Caco-2 (cell line): ENCODE measurements at regions not wholly inside any gene's neighbourhood (a gene's known extent, or its start where the extent isn't known, plus 50 kb on each side); places are given as distances from the start of the nearest gene placed in this dataset.
A peak's percentile ranks its signal among the peaks of the same experiment; 100 is the strongest.

Experiments
- BruUV-seq: library from RNA; stranded (reverse); fragments of 400-500 nt; replicated peaks from 2 replicates; lab custom pipeline; 2021; lab: Mats Ljungman, UMichigan
- CTCF ChIA-PET: fragments of 300-600 bp; sonication (Branson Sonifier 250); formaldehyde crosslinking; loops from one replicate; lab custom pipeline; 2022; ENCODE audit warnings: antibody characterized with exemption; lab: Charles Lee
- POLR2A ChIA-PET: fragments of 300-600 bp; sonication (Branson Sonifier 250); formaldehyde crosslinking; loops from one replicate; lab custom pipeline; 2022; ENCODE audit warnings: antibody characterized with exemption; lab: Charles Lee
- DNase-seq, 2 experiments: peaks; one replicate each; pipeline versions ENCODE4 v3.0.0 to v3.0.0-alpha.2; 2020 to 2022
- H3K27me3 ChIP-seq: replicated peaks from 2 replicates; pipeline ENCODE4 v1.6.0; 2011; ENCODE audit warnings: low read length; ENCODE audit not compliant: control insufficient read depth, insufficient read depth
- H3K36me3 ChIP-seq: 2 replicates; pipeline ENCODE4 v1.5.1; 2011; ENCODE audit warnings: low read length; ENCODE audit not compliant: control insufficient read depth, insufficient read depth
- H3K4me1 ChIP-seq: fragments of 250-450 bp; sonication (Bioruptor Pico); 2 replicates; pipeline ENCODE4 v1.5.1; 2020; ENCODE audit warnings: mild to moderate bottlenecking
- H3K4me3 ChIP-seq: 2 replicates; pipeline ENCODE4 v1.5.1; 2011; ENCODE audit warnings: low read depth, mild to moderate bottlenecking, control low read depth, low read length
- H3K9me3 ChIP-seq: fragments of 250-450 bp; sonication (Bioruptor Pico); 2 replicates; pipeline ENCODE4 v1.5.1; 2020; ENCODE audit warnings: mild to moderate bottlenecking, moderate library complexity
- H3K27ac Mint-ChIP-seq: one replicate; pipeline ENCODE4 v1.8.0; 2022; ENCODE audit warnings: mixed read lengths; ENCODE audit not compliant: unreplicated experiment
- H3K27me3 Mint-ChIP-seq: one replicate; pipeline ENCODE4 v1.8.0; 2022; ENCODE audit warnings: mixed read lengths; ENCODE audit not compliant: insufficient read depth, unreplicated experiment
- H3K36me3 Mint-ChIP-seq: one replicate; pipeline ENCODE4 v1.8.0; 2022; ENCODE audit warnings: mild to moderate bottlenecking, mixed read lengths; ENCODE audit not compliant: insufficient read depth, unreplicated experiment
- H3K4me1 Mint-ChIP-seq: one replicate; pipeline ENCODE4 v1.8.0; 2022; ENCODE audit warnings: low read depth, mixed read lengths; ENCODE audit not compliant: unreplicated experiment
- H3K4me3 Mint-ChIP-seq: one replicate; pipeline ENCODE4 v1.8.0; 2022; ENCODE audit warnings: mild to moderate bottlenecking, moderate library complexity, mixed read lengths; ENCODE audit not compliant: unreplicated experiment
- H3K9me3 Mint-ChIP-seq: one replicate; pipeline ENCODE4 v1.8.0; 2022; ENCODE audit warnings: mixed read lengths; ENCODE audit not compliant: unreplicated experiment
- CTCF ChIP-seq, 2 experiments: fragments of 200-600 bp in 1 of 2; IDR thresholded peaks; 1 replicate in 1 of 2; 2 replicates in 1 of 2; pipeline versions ENCODE4 v1.5.1 to v1.8.0; 2011 to 2022; ENCODE audit warnings: antibody characterized with exemption in 1 of 2, control low read depth in 1 of 2, inconsistent platforms in 1 of 2, low read depth in 1 of 2, low read length in 1 of 2, mild to moderate bottlenecking in 1 of 2, moderate library complexity in 1 of 2; ENCODE audit not compliant: insufficient read depth in 1 of 2, severe bottlenecking in 1 of 2, unreplicated experiment in 1 of 2
- intact Hi-C: fragments of 100-400 bp; cut with micrococcal nuclease; formaldehyde crosslinking; loops from one replicate; pipeline ENCODE4 v1.10.0; 2022; ENCODE audit not compliant: unreplicated experiment

DNA sequence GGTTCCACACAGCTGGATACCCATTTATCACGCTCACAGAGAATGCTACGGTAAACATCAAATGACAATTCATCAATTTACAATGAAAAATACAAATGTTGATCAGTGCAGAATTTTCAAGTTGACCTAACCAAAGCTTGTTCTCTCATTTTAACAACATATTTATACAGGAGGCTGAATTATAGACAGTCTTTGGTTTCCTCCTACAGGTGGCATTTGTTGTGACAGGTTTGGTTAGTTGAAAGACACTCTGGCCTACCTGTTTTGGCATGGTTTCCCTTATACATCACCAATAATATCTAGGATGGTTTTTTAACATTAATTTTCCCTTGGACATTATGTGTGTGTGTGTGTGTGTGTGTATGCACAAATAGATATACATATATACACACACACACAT lies 642.5 kb upstream of the MMS22L start:
- no peak overlapping the region for H3K4me3 Mint-ChIP-seq
- no peaks in the 10 kb centered on the region for H3K36me3 Mint-ChIP-seq
- H3K9me3 Mint-ChIP-seq = no peaks in the 10 kb centered on the region
- no peak for DNase-seq
- TF ChIP-seq CTCF (IDR thresholded peaks at IDR 0.05; ENCODE audit: insufficient read depth in 1 of 2, low read depth in 1 of 2, low read length in 1 of 2, severe bottlenecking in 1 of 2, unreplicated experiment in 1 of 2) = peak; percentile 9 to 25
- Histone ChIP-seq H3K4me3 (no peak overlapping the region), H3K36me3 (no peaks in the 10 kb centered on the region), H3K9me3 (no peaks in the 10 kb centered on the region), H3K27me3 (no peaks in the 10 kb centered on the region), H3K4me1 (no peaks in the 10 kb centered on the region)
- ChIA-PET CTCF (interaction anchor here (1.0 kb wide), 1 partner anchor 485 kb away, joined by 3 read pairs; no protein-coding TSS in a partner anchor), POLR2A (no interaction called here)
- intact Hi-C loops = loop anchor here (1.0 to 2.0 kb wide), 3 partner anchors 199 to 428 kb away; no protein-coding TSS in a partner anchor
- no peak overlapping the region for H3K27ac Mint-ChIP-seq
- no peaks in the 10 kb centered on the region for H3K4me1 Mint-ChIP-seq
- H3K27me3 Mint-ChIP-seq = no peaks in the 10 kb centered on the region
- BruUV-seq = no TSS peak

DNA sequence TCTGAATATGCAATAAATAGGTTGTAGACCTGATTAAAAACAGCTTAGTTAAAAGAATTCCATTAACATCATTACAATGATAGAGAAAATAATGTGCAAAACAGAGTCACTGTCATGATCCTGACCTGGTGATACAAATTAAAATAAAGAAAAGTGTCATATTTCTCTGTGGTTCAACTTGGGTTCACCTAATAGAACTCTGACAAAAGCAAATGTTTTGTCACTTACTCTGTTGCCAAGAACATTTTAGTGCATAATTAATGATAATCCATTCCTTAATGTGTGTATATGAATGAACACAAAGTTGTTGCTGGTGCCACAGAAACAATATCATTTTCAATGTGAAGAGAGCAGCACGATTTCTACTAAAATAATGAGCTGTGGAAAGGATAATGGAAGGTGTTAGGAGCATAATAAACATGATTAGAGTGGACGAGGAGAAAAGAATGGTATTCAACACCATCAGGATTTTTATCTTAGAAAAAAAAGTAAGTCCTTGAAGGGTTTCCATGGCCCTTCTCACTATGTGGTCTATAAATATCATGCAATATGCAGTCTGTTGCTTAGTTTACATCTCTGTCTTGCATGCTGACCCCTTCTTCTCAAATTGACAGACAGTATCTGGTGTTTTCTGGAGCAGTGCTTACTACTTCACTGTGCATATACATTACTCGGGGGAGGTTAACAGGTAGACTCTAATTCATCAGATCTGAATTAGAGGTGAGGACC lies 656.6 kb upstream of the MMS22L start:
- ChIA-PET CTCF (no interaction called here), POLR2A (no interaction called here)
- H3K4me1 ChIP-seq = no peaks in the 10 kb centered on the region
- intact Hi-C loops = no loop called here
- no peaks in the 10 kb centered on the region for H3K9me3 Mint-ChIP-seq
- H3K27me3 ChIP-seq = no peaks in the 10 kb centered on the region
- H3K4me1 Mint-ChIP-seq = no peaks in the 10 kb centered on the region
- no peaks in the 10 kb centered on the region for H3K36me3 Mint-ChIP-seq
- no peak overlapping the region for H3K4me3 Mint-ChIP-seq
- H3K27me3 Mint-ChIP-seq = no peaks in the 10 kb centered on the region
- no peak overlapping the region for H3K4me3 ChIP-seq
- TF ChIP-seq CTCF (IDR thresholded peaks at IDR 0.05; ENCODE audit: insufficient read depth in 1 of 2, low read depth in 1 of 2, low read length in 1 of 2, severe bottlenecking in 1 of 2, unreplicated experiment in 1 of 2) = no peak
- no peaks in the 10 kb centered on the region for H3K36me3 ChIP-seq
- DNase-seq = no peak
- no peak overlapping the region for H3K27ac Mint-ChIP-seq
- BruUV-seq = no TSS peak
- H3K9me3 ChIP-seq = no peaks in the 10 kb centered on the region

- ChIA-PET POLR2A (no interaction called here), CTCF (no interaction called here)
- no peaks in the 10 kb centered on the region for H3K9me3 ChIP-seq
- no peaks in the 10 kb centered on the region for H3K4me1 ChIP-seq
- Mint-ChIP-seq H3K4me3 (no peak overlapping the region), H3K27me3 (no peaks in the 10 kb centered on the region), H3K27ac (no peak overlapping the region), H3K9me3 (no peaks in the 10 kb centered on the region), H3K36me3 (no peaks in the 10 kb centered on the region), H3K4me1 (no peaks in the 10 kb centered on the region)
- TF ChIP-seq CTCF (IDR thresholded peaks at IDR 0.05; ENCODE audit: insufficient read depth in 1 of 2, low read depth in 1 of 2, low read length in 1 of 2, severe bottlenecking in 1 of 2, unreplicated experiment in 1 of 2) = no peak
- intact Hi-C loops = no loop called here
- no peak for DNase-seq
- H3K27me3 ChIP-seq = no peaks in the 10 kb centered on the region
- no peak overlapping the region for H3K4me3 ChIP-seq
- no peaks in the 10 kb centered on the region for H3K36me3 ChIP-seq
- BruUV-seq = no TSS peak
These were observed 664.8 kb upstream of the MMS22L start for GRCh38 chr6:97947841-97948240.
